ENCODE measurements at regions not wholly inside any gene's neighbourhood (a gene's known extent, or its start where the extent isn't known, plus 50 kb on each side); places are given as distances from the start of the nearest gene placed in this dataset.
"Not testable (repeated sequence)": the region's sequence is repeated elsewhere in the genome, so short reads cannot be mapped to it uniquely, and the experiment has no call there.

DNA sequence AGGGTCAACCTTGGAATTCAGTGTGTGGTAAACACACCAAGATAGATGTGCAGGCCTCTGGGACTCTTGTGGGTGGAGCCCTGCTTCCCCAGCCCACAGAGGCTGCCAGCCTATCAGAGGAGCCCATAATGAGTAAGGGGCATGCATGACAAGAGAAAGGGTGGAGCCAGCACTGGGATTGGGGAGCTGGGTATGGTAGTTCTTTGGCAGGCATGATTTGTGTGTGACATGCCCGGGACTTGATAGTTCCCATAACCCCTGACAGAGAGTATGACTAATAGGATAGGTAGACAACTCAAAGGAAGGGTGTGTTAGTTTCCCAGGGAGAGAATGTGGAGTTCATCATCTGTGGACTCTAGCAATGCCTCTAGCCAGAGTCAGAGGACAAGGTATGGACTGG, 143.0 kb downstream of the EMP1 start:
- 88 to 95% methylated on average over 1 of the region's 1 CpG for WGBS, 2 experiments
- H3K4me1 ChIP-seq (ENCODE audit: control insufficient read depth, insufficient read depth, low read length), result no peaks in the 10 kb centered on the region
- no peak overlapping the region for H3K27ac ChIP-seq (ENCODE audit: insufficient read depth, low read depth, low read length, poor library complexity, severe bottlenecking)

DNA sequence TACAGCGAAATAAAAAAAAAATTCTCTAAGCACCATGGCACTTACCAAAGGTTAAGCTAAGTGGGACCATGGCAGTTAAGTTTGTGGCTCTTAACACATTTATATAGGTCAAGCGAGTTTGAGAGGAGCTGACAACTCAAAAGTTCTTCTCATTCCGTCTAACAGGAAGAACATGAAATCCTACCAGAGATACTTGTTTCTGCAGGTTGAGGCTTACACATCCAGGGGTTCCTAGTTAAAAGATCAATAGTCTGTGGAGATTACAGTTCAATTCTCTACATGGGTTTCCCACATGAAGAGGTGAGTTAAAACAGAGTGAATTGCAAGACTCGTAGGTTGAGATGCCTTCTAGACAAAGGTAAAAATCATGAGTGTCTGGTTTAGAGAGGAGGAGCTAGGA, 142.6 kb downstream of the EMP1 start:
- WGBS, 2 experiments, result 92 to 97% methylated on average over 4 of the region's 4 CpGs
- no peak overlapping the region for H3K27ac ChIP-seq (ENCODE audit: insufficient read depth, low read depth, low read length, poor library complexity, severe bottlenecking)

More for the DNA sequence above, 143.0 kb downstream of the EMP1 start:
- no peaks in the 10 kb centered on the region for H3K27me3 ChIP-seq (ENCODE audit: control insufficient read depth, insufficient read depth, low read length, poor library complexity, severe bottlenecking)
- H3K9me3 ChIP-seq (ENCODE audit: control insufficient read depth, low read length), result no peaks in the 10 kb centered on the region
- H3K4me3 ChIP-seq (ENCODE audit: insufficient read depth, low read depth, low read length), result no peak overlapping the region
- no peaks in the 10 kb centered on the region for H3K36me3 ChIP-seq (ENCODE audit: control insufficient read depth, insufficient read depth, low read length)

DNA sequence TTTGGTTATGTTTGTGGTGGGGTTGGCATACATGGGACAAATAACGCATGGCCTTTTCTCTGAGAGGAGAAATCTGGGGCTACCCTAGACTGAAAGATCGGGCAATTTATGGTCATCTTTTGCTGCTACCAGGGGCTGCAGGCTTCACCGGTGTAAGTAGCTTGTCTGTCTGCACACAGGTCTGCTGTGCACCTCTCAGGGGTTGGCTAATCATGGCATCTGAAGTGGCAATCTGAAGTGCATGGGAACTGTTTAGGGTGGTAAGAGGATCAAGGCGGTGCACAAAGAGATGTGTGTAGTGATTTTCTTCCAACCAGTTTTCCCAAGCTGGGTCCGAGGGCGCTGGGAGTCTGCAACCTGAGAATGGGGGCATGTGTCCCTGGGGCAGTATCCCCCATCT, 141.3 kb downstream of the EMP1 start:
- no peak overlapping the region for H3K4me3 ChIP-seq (ENCODE audit: insufficient read depth, low read depth, low read length)
- WGBS, 2 experiments, result 78 to 79% methylated on average over 6 of the region's 6 CpGs

More for the DNA sequence above, 142.6 kb downstream of the EMP1 start:
- no peak overlapping the region for H3K4me3 ChIP-seq (ENCODE audit: insufficient read depth, low read depth, low read length)
- no peaks in the 10 kb centered on the region for H3K9me3 ChIP-seq (ENCODE audit: control insufficient read depth, low read length)
- H3K27me3 ChIP-seq (ENCODE audit: control insufficient read depth, insufficient read depth, low read length, poor library complexity, severe bottlenecking), result no peaks in the 10 kb centered on the region
- H3K36me3 ChIP-seq (ENCODE audit: control insufficient read depth, insufficient read depth, low read length), result no peaks in the 10 kb centered on the region
- H3K4me1 ChIP-seq (ENCODE audit: control insufficient read depth, insufficient read depth, low read length), result no peaks in the 10 kb centered on the region

DNA sequence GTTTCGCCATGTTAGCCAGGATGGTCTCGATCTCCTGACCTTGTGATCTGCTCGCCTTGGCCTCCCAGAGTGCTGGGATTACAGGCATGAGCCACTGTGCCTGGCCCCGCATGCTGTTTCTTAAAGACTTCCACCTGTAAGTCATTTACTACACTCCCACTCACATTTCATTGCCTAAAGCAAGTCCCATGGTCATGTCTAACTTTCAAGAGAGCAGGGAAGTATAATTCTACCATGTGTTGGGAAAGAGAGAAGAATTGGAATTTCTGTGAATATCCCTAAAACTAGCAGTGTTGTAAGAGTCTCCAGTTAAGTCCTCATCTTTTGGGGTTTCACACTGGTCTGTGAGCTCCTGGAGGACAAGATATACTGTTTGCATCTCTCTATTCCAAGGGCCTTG, 139.7 kb downstream of the EMP1 start:
- H3K36me3 ChIP-seq (ENCODE audit: control insufficient read depth, insufficient read depth, low read length), result no peaks in the 10 kb centered on the region
- no peaks in the 10 kb centered on the region for H3K27me3 ChIP-seq (ENCODE audit: control insufficient read depth, insufficient read depth, low read length, poor library complexity, severe bottlenecking)
- H3K4me1 ChIP-seq (ENCODE audit: control insufficient read depth, insufficient read depth, low read length), result no peaks in the 10 kb centered on the region
- no peak overlapping the region for H3K4me3 ChIP-seq (ENCODE audit: insufficient read depth, low read depth, low read length)
- 93 to 95% methylated on average over 4 of the region's 4 CpGs for WGBS, 2 experiments
- H3K9me3 ChIP-seq (ENCODE audit: control insufficient read depth, low read length), result no peaks in the 10 kb centered on the region
- no peak overlapping the region for H3K27ac ChIP-seq (ENCODE audit: insufficient read depth, low read depth, low read length, poor library complexity, severe bottlenecking)

More for the DNA sequence above, 141.3 kb downstream of the EMP1 start:
- H3K27ac ChIP-seq (ENCODE audit: insufficient read depth, low read depth, low read length, poor library complexity, severe bottlenecking), result no peak overlapping the region
- H3K27me3 ChIP-seq (ENCODE audit: control insufficient read depth, insufficient read depth, low read length, poor library complexity, severe bottlenecking), result no peaks in the 10 kb centered on the region
- no peaks in the 10 kb centered on the region for H3K9me3 ChIP-seq (ENCODE audit: control insufficient read depth, low read length)
- H3K36me3 ChIP-seq (ENCODE audit: control insufficient read depth, insufficient read depth, low read length), result no peaks in the 10 kb centered on the region
- no peaks in the 10 kb centered on the region for H3K4me1 ChIP-seq (ENCODE audit: control insufficient read depth, insufficient read depth, low read length)

DNA sequence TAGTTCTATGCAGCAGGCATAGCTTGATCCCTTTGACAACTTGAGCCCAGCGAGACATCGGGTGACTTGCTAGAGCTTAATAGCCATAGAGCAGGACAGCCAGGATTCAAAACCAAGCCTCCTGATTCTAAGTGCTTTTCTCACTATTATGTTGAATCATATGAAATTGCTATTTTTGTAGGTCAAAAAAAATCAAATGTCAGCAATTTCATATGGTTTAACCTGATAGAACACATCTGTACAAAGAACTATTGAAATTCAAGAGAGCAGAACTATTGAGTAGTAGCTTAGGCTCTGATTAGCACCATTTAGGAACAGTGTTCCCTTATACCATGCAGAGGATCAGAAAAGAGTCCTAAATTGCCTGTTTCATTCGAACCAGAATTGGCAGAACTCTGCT, 132.0 kb downstream of the EMP1 start:
- Histone ChIP-seq H3K4me1 (ENCODE audit: control insufficient read depth, insufficient read depth, low read length) (peaks cover 3% of the 10 kb centered on the region), H3K36me3 (ENCODE audit: control insufficient read depth, insufficient read depth, low read length) (no peaks in the 10 kb centered on the region), H3K9me3 (ENCODE audit: control insufficient read depth, low read length) (no peaks in the 10 kb centered on the region), H3K4me3 (ENCODE audit: insufficient read depth, low read depth, low read length) (no peak overlapping the region), H3K27me3 (ENCODE audit: control insufficient read depth, insufficient read depth, low read length, poor library complexity, severe bottlenecking) (no peaks in the 10 kb centered on the region), H3K27ac (ENCODE audit: insufficient read depth, low read depth, low read length, poor library complexity, severe bottlenecking) (no peak overlapping the region)
- 84 to 93% methylated on average over 3 of the region's 3 CpGs for WGBS, 2 experiments

DNA sequence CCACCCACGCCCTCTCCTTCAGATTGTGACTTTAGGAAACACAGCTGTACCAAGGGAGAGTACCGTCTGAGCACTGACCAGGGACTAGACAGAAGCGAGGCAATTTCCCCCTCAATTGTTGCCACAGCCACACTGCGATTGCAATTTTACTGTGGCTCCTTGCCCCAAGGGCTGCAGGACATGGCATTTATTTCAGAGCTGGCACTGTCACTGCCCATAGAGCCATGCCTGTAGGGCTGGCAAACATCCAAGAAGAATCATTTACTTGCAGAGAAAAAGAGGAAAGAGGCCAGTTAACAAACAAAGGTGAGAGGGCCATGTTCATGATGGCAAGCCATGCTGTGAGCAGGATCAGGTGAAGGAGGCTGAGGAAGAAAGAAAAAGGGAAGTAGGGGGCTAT, 129.6 kb downstream of the EMP1 start:
- H3K27me3 ChIP-seq (ENCODE audit: control insufficient read depth, insufficient read depth, low read length, poor library complexity, severe bottlenecking), result no peaks in the 10 kb centered on the region
- H3K27ac ChIP-seq (ENCODE audit: insufficient read depth, low read depth, low read length, poor library complexity, severe bottlenecking), result no peak overlapping the region
- H3K9me3 ChIP-seq (ENCODE audit: control insufficient read depth, low read length), result no peaks in the 10 kb centered on the region
- H3K36me3 ChIP-seq (ENCODE audit: control insufficient read depth, insufficient read depth, low read length), result no peaks in the 10 kb centered on the region
- H3K4me3 ChIP-seq (ENCODE audit: insufficient read depth, low read depth, low read length), result no peak overlapping the region
- WGBS, 2 experiments, result 93 to 94% methylated on average over 4 of the region's 4 CpGs
- peaks cover 3% of the 10 kb centered on the region for H3K4me1 ChIP-seq (ENCODE audit: control insufficient read depth, insufficient read depth, low read length)

DNA sequence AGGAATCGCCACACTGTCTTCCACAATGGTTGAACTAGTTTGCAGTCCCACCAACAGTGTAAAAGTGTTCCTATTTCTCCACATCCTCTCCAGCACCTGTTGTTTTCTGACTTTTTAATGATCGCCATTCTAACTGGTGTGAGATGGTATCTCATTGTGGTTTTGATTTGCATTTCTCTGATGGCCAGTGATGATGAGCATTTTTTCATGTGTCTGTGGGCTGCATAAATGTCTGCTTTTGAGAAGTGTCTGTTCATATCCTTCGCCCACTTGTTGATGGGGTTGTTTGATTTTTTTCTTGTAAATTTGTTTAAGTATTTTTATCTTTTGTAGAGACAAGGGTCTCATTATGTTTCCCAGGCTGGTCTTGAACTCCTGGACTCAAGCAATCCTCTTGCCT, 128.5 kb downstream of the EMP1 start:
- not testable (repeated sequence) for H3K27ac ChIP-seq (ENCODE audit: insufficient read depth, low read depth, low read length, poor library complexity, severe bottlenecking); H3K27me3 ChIP-seq (ENCODE audit: control insufficient read depth, insufficient read depth, low read length, poor library complexity, severe bottlenecking); H3K4me3 ChIP-seq (ENCODE audit: insufficient read depth, low read depth, low read length); H3K4me1 ChIP-seq (ENCODE audit: control insufficient read depth, insufficient read depth, low read length); H3K9me3 ChIP-seq (ENCODE audit: control insufficient read depth, low read length); H3K36me3 ChIP-seq (ENCODE audit: control insufficient read depth, insufficient read depth, low read length)
- WGBS, 2 experiments, result 81 to 92% methylated on average over 1 of the region's 3 CpGs

DNA sequence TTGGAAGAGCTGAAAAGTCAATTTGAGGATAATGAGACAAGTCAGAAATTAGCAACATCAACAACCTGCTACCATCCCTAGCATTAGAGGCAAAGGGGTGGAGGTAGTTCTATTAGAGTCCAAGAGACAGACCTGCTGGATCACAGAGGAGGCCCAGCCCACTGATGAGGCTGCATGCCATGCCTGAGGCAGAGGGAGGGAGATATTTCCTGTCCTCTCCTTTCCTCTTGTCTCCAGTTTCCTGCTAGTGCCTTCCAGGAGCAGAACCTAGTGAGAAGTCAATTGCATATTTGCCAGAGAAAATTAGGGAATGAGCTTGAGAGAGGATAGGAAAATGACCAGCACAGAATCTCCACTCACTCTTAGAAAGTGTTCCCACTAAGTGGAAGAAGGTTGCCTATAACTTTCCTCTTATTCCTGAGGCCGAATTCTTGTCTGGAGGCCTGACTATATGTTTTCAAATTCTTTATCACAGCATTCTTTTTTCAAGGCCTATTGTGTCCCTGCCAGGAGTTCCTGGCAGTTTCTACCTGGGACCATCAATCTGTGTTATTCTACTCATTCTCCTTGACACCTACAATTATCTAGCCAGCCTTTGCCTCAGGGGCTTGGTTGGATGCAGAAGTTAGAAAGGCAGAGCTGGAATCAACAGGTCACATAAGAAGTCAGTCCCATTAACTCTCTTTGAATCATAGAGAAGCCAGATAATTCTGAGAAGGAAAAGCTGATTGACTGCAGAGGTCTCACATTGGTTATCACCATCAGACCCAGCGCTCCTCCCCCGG, 121.9 kb downstream of the EMP1 start:
- no peak overlapping the region for H3K27ac ChIP-seq (ENCODE audit: insufficient read depth, low read depth, low read length, poor library complexity, severe bottlenecking)
- whole genome bisulfite sequencing, 2 experiments, result 94 to 99% methylated on average over 3 of the region's 3 CpGs
- no peaks in the 10 kb centered on the region for H3K9me3 ChIP-seq (ENCODE audit: control insufficient read depth, low read length)
- H3K27me3 ChIP-seq (ENCODE audit: control insufficient read depth, insufficient read depth, low read length, poor library complexity, severe bottlenecking), result no peaks in the 10 kb centered on the region
- H3K4me1 ChIP-seq (ENCODE audit: control insufficient read depth, insufficient read depth, low read length), result no peaks in the 10 kb centered on the region
- no peak overlapping the region for H3K4me3 ChIP-seq (ENCODE audit: insufficient read depth, low read depth, low read length)
- H3K36me3 ChIP-seq (ENCODE audit: control insufficient read depth, insufficient read depth, low read length), result no peaks in the 10 kb centered on the region

DNA sequence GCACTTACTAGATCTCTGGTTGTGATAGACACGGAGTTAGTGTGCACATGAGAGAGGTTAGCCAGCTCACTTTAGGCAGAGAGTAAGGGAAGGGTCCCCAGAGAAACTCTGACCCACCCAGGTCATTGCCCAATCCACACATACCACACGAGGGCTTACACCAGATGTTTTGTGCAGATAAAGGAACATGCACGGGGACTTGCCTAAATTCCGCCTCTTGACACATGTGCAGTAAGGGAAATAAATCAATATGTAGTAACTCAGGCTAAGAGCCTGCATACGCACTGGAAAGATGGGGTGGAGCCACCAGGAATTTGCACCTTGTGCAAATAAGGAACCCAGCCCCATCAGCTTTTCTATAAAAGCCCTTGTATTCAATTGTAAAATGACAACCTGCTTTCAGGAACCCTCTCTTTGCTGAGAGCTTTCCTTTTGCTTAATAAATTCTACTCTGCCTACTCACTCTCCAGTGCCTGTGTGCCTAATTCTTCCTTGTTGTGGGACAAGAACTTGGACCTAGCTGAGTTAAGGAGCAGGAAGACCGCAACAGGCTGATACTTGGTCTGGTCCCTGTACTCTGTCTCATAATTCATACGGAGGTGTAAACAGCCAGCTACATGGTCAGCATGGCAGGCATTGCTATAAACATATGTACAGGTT, 120.2 kb downstream of the EMP1 start:
- H3K27ac ChIP-seq (ENCODE audit: insufficient read depth, low read depth, low read length, poor library complexity, severe bottlenecking), result no peak overlapping the region
- WGBS, 2 experiments, result 85 to 89% methylated on average over 7 of the region's 7 CpGs
- no peak overlapping the region for H3K4me3 ChIP-seq (ENCODE audit: insufficient read depth, low read depth, low read length)
- no peaks in the 10 kb centered on the region for H3K9me3 ChIP-seq (ENCODE audit: control insufficient read depth, low read length)
- no peaks in the 10 kb centered on the region for H3K36me3 ChIP-seq (ENCODE audit: control insufficient read depth, insufficient read depth, low read length)
- H3K27me3 ChIP-seq (ENCODE audit: control insufficient read depth, insufficient read depth, low read length, poor library complexity, severe bottlenecking), result no peaks in the 10 kb centered on the region
- no peaks in the 10 kb centered on the region for H3K4me1 ChIP-seq (ENCODE audit: control insufficient read depth, insufficient read depth, low read length)

DNA sequence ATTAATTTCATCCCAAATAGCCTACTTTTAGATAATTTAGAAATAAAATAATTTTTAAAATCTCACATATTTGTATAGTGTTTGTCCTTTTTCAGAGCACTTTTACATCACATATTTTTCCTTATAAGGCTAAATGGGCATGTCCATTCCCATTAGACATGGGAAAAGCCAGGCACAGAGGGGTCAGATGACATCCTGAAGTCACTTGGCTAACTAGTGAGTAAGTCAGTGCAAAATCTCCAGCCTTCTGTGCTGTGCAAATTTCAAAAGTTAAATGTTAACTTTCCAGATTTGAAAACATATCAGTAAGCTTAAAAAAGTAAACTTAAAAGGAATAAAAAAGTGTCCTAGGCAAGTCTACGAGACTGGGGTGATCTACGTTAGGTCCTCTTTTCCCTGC, 117.4 kb downstream of the EMP1 start:
- no peaks in the 10 kb centered on the region for H3K27me3 ChIP-seq (ENCODE audit: control insufficient read depth, insufficient read depth, low read length, poor library complexity, severe bottlenecking)
- no peak overlapping the region for H3K4me3 ChIP-seq (ENCODE audit: insufficient read depth, low read depth, low read length)
- H3K36me3 ChIP-seq (ENCODE audit: control insufficient read depth, insufficient read depth, low read length), result no peaks in the 10 kb centered on the region
- H3K4me1 ChIP-seq (ENCODE audit: control insufficient read depth, insufficient read depth, low read length), result peaks cover 5% of the 10 kb centered on the region
- 91 to 100% methylated on average over 2 of the region's 2 CpGs for WGBS, 2 experiments
- no peak overlapping the region for H3K27ac ChIP-seq (ENCODE audit: insufficient read depth, low read depth, low read length, poor library complexity, severe bottlenecking)
- no peaks in the 10 kb centered on the region for H3K9me3 ChIP-seq (ENCODE audit: control insufficient read depth, low read length)
